HepG2 (cell line): ENCODE measurements at regions not wholly inside any gene's neighbourhood (a gene's known extent, or its start where the extent isn't known, plus 50 kb on each side); places are given as distances from the start of the nearest gene placed in this dataset.

Experiments
- ATAC-seq: fragments of 200-7000 bp; cut with Tn5 transposase; 3 replicates; pipeline ENCODE4 v1.9.1; 2020; ENCODE audit warnings: mild to moderate bottlenecking, moderate library complexity
- BruUV-seq: library from RNA; stranded (reverse); fragments of 400-500 nt; replicated peaks from 2 replicates; lab custom pipeline; 2021; lab: Mats Ljungman, UMichigan
- CTCF ChIA-PET: fragments of 300-600 bp; formaldehyde crosslinking; extraction: SDS; loops from one replicate; lab custom pipeline; 2021; ENCODE audit warnings: low total read pairs, inconsistent platforms, low intra/inter-chr PET ratio; lab: Yijun Ruan, JAX
- POLR2A ChIA-PET: fragments of 350-600 bp; sonication (Branson Sonifier 250); formaldehyde crosslinking; loops from one replicate; lab custom pipeline; 2020; ENCODE audit warnings: antibody characterized with exemption, inconsistent platforms; lab: Yijun Ruan, JAX
- DNase-seq: peaks from one replicate; pipeline ENCODE4 v3.0.0-alpha.2; 2015; ENCODE audit warnings: low spot score
- FAIRE-seq: peaks from 3 replicates; lab custom pipeline; 2011; peaks lifted over from hg19 to GRCh38; lab: Jason Lieb, UNC
- H2AFZ ChIP-seq: one replicate; pipeline ENCODE4 v1.6.1; 2011; ENCODE audit warnings: low read length, inconsistent platforms
- H3K27ac ChIP-seq: fragments of 300-600 bp; 3 replicates; pipeline ENCODE4 v1.8.0; 2011; ENCODE audit warnings: mixed run types, mild to moderate bottlenecking, mixed read lengths, low read length, inconsistent platforms; ENCODE audit not compliant: insufficient read depth; ENCODE audit errors: extremely low read length
- H3K27me3 ChIP-seq, 2 experiments: fragments of 200-600 bp in 1 of 2; 2 replicates in 1 of 2; 3 replicates in 1 of 2; pipeline versions ENCODE4 v1.6.0 to v1.8.0; 2011; ENCODE audit warnings: low read length in 2 of 2, mild to moderate bottlenecking in 2 of 2, moderate library complexity in 2 of 2, inconsistent platforms in 1 of 2; ENCODE audit not compliant: insufficient read depth in 2 of 2, control insufficient read depth in 1 of 2
- H3K36me3 ChIP-seq, 2 experiments: fragments of 200-600 bp in 1 of 2; replicated peaks in 1 of 2; 2 replicates in 1 of 2; 3 replicates in 1 of 2; pipeline versions ENCODE4 v1.5.1 to v1.8.0; 2011; ENCODE audit warnings: low read length in 2 of 2, inconsistent platforms in 1 of 2; ENCODE audit not compliant: insufficient read depth in 2 of 2, control insufficient read depth in 1 of 2
- H3K4me1 ChIP-seq: 2 replicates; pipeline ENCODE4 v1.5.1; 2012; ENCODE audit warnings: low read length, inconsistent platforms; ENCODE audit not compliant: insufficient read depth
- H3K4me2 ChIP-seq: 2 replicates; pipeline ENCODE4 v1.6.0; 2011; ENCODE audit warnings: low read depth, low read length, inconsistent platforms
- H3K4me3 ChIP-seq, 3 experiments: fragments of 200-600 bp in 1 of 3; sonication (generic), shearing (Covaris generic) in 1 of 3; replicated peaks in 1 of 3; 2 replicates each; pipeline ENCODE4 v1.5.1; 2011 to 2016; ENCODE audit warnings: low read length in 3 of 3, inconsistent platforms in 2 of 3, low read depth in 2 of 3, mild to moderate bottlenecking in 2 of 3, control low read depth in 1 of 3, mixed read lengths in 1 of 3; ENCODE audit not compliant: insufficient read depth in 1 of 3
- H3K79me2 ChIP-seq: one replicate; pipeline ENCODE4 v1.6.1; 2011; ENCODE audit warnings: low read length, inconsistent platforms; ENCODE audit not compliant: insufficient read depth
- H3K9ac ChIP-seq: 2 replicates; pipeline ENCODE4 v1.6.0; 2011; ENCODE audit warnings: mild to moderate bottlenecking, low read depth, low read length, inconsistent platforms; ENCODE audit not compliant: insufficient read depth
- H3K9me3 ChIP-seq: 2 replicates; pipeline ENCODE4 v1.5.1; 2012; ENCODE audit warnings: mild to moderate bottlenecking, low read length
- H4K20me1 ChIP-seq: 2 replicates; pipeline ENCODE4 v1.6.0; 2011; ENCODE audit warnings: inconsistent platforms, mild to moderate bottlenecking, low read length, moderate library complexity; ENCODE audit not compliant: insufficient read depth
- AHR ChIP-seq: IDR thresholded peaks from 2 replicates; pipeline ENCODE4 v1.6.1; 2018; ENCODE audit warnings: missing genetic modification reagents, missing compliant biosample characterization
- RORA ChIP-seq: sonication (generic); formaldehyde crosslinking; IDR thresholded peaks from 2 replicates; pipeline ENCODE4 v1.5.0; 2020; ENCODE audit warnings: mild to moderate bottlenecking, missing genetic modification reagents, moderate library complexity
- ZNF883 ChIP-seq: sonication (generic); formaldehyde crosslinking; IDR thresholded peaks from 2 replicates; pipeline ENCODE4 v1.5.1; 2020; ENCODE audit warnings: mild to moderate bottlenecking, missing genetic modification reagents; ENCODE audit errors: not compliant biosample characterization
- WGBS: methylation state at CpG from one replicate; pipeline ENCODE4 v1.1.6; 2017; ENCODE audit warnings: low lambda C conversion rate; 5-methylcytosine and 5-hydroxymethylcytosine counted together
- in situ Hi-C: cut with HindIII; loops from 2 replicates; pipeline ENCODE4 v1.10.0; 2017; ENCODE audit warnings: low pct_unique_long_range_greater_than_20kb; ENCODE audit not compliant: extremely low pct_ligation_motif_present
- intact Hi-C: fragments of 100-400 bp; cut with micrococcal nuclease; formaldehyde crosslinking; loops from one replicate; pipeline ENCODE4 v1.10.0; 2022; ENCODE audit not compliant: unreplicated experiment
- TF ChIP-seq, protein P1 (sequence below): sonication (generic); formaldehyde crosslinking; IDR thresholded peaks from 2 replicates; pipeline ENCODE4 v1.4.0; 2020; ENCODE audit warnings: mild to moderate bottlenecking, missing genetic modification reagents

DNA sequence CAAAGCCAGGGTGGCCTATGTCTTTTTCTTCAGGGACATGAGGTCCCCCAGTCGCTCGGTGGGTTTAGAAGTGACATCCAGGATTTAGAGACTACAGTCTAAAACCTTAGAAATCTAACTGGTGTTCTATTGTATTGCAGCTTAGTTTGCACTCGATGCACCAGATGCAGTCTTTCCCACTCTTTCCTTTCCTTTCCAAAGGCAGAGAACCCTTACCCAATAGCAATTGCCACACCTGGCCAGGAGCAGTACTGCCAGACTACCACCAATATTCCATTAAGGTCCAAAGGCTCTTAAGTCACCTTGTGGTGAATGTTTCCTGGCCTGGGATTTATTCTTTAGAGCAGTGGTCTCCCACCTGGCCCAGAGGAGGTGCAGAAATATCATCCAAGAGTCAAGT lies 1068.8 kb downstream of the FAM133A start:
- no peak for FAIRE-seq
- in situ Hi-C loops: no loop called here
- TF ChIP-seq ZNF883 (no peak), RORA (CRISPR knock-in tag) (no peak), AHR (CRISPR knock-in tag) (no peak)
- TF ChIP-seq, protein P1, sequence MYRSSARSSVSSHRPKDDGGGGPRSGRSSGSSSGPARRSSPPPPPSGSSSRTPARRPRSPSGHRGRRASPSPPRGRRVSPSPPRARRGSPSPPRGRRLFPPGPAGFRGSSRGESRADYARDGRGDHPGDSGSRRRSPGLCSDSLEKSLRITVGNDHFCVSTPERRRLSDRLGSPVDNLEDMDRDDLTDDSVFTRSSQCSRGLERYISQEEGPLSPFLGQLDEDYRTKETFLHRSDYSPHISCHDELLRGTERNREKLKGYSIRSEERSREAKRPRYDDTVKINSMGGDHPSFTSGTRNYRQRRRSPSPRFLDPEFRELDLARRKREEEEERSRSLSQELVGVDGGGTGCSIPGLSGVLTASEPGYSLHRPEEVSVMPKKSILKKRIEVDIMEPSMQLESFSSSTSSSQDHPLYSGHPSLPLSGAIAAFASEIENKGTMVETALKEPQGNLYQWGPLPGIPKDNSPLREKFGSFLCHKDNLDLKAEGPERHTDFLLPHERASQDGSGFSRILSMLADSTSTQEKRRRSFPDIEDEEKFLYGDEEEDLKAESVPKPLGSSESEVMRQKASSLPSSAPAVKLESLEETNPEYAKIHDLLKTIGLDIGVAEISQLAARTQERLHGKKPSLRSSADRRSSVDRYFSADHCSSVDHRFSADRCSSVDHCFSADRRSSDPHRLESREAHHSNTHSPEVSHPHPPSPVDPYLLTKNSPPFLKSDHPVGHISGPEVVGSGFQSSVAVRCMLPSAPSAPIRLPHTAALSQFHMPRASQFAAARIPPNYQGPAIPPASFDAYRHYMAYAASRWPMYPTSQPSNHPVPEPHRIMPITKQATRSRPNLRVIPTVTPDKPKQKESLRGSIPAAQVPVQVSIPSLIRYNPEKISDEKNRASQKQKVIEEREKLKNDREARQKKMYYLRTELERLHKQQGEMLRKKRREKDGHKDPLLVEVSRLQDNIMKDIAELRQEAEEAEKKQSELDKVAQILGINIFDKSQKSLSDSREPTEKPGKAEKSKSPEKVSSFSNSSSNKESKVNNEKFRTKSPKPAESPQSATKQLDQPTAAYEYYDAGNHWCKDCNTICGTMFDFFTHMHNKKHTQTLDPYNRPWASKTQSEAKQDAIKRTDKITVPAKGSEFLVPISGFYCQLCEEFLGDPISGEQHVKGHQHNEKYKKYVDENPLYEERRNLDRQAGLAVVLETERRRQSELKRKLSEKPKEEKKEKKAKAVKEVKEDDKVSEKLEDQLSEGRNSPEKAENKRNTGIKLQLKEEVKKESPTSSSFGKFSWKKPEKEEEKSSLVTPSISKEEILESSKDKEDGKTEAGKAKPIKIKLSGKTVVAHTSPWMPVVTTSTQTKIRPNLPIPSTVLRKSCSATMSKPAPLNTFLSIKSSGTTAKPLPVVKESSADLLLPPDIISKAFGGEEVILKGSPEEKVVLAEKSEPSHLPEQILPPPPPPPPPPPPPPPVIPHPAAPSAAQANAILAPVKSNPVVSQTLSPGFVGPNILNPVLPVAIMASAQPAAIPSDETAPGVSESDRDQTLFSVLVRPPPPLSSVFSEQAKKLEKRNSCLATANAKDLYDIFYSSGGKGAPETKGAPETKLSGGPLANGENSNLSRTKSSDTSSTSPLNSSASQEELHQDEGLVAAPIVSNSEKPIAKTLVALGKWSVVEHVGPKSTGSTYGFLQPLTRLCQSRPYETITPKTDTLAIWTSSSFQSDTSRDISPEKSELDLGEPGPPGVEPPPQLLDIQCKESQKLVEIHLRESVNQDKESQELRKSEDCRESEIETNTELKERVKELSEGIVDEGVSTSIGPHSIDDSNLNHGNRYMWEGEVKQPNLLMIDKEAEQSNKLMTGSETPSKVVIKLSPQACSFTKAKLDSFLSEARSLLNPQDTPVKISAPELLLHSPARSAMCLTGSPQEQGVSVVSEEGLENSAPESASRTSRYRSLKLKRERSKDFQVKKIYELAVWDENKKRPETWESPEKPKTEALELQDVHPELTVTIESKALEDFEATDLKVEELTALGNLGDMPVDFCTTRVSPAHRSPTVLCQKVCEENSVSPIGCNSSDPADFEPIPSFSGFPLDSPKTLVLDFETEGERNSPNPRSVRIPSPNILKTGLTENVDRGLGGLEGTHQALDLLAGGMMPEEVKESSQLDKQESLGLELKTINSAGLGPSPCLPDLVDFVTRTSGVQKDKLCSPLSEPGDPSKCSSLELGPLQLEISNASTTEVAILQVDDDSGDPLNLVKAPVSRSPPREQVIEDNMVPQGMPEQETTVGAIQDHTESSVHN: no peak
- TF ChIP-seq, all 625 proteins: peak for 0
- intact Hi-C loops: no loop called here
- Histone ChIP-seq H3K27me3 (no peaks in the 10 kb centered on the region), H3K4me2 (no peak overlapping the region), H3K79me2 (no peaks in the 10 kb centered on the region), H3K36me3 (no peaks in the 10 kb centered on the region), H4K20me1 (no peaks in the 10 kb centered on the region), H2AFZ (no peak overlapping the region), H3K4me3 (no peak overlapping the region), H3K9ac (no peak overlapping the region), H3K4me1 (no peaks in the 10 kb centered on the region), H3K27ac (no peak overlapping the region), H3K9me3 (no peaks in the 10 kb centered on the region)
- no peak for DNase-seq
- 0% methylated on average over 1 of the region's 3 CpGs for WGBS
- ChIA-PET CTCF (no interaction called here), POLR2A (no interaction called here)
- no peak for ATAC-seq
- no TSS peak for BruUV-seq
